HG03575 (cell line): ENCODE measurements at regions not wholly inside any gene's neighbourhood (a gene's known extent, or its start where the extent isn't known, plus 50 kb on each side); places are given as distances from the start of the nearest gene placed in this dataset.

Experiments used
- ATAC-seq: cut with Tn5 transposase; IDR thresholded peaks from one replicate; pipeline ENCODE4 v1.9.1; 2021; ENCODE audit not compliant: unreplicated experiment, insufficient number of reproducible peaks, low FRiP score; ENCODE audit errors: extremely low read depth

- no peak for ATAC-seq
Measured at GRCh38 chr13:33494596-33495204, 209.1 kb upstream of the STARD13 start.

- no peak for ATAC-seq
Measured at GRCh38 chr13:33496336-33496735, 210.8 kb upstream of the STARD13 start.

- ATAC-seq = no peak
Measured at GRCh38 chr13:33497146-33497845, 211.7 kb upstream of the STARD13 start.

- ATAC-seq = no peak
Measured at GRCh38 chr13:33508060-33508459, 222.5 kb upstream of the STARD13 start.

GRCh38 chr13:33509642-33510229 is 224.2 kb upstream of the STARD13 start:
- no peak for ATAC-seq

- no peak for ATAC-seq
Measured at GRCh38 chr13:33510350-33510970, 224.9 kb upstream of the STARD13 start.

GRCh38 chr13:33512880-33513554 is 227.5 kb upstream of the STARD13 start:
- no peak for ATAC-seq

GRCh38 chr13:33514362-33514761 is 228.8 kb upstream of the STARD13 start:
- no peak for ATAC-seq

GRCh38 chr13:33515146-33515545 is 229.6 kb upstream of the STARD13 start:
- ATAC-seq = no peak

- ATAC-seq = no peak
Measured at GRCh38 chr13:33518452-33518851, 232.9 kb upstream of the STARD13 start.

GRCh38 chr13:33519561-33520467 is 234.3 kb upstream of the STARD13 start:
- no peak for ATAC-seq

GRCh38 chr13:33520468-33520839 is 234.9 kb upstream of the STARD13 start:
- no peak for ATAC-seq

GRCh38 chr13:33524086-33524485 is 238.5 kb upstream of the STARD13 start:
- no peak for ATAC-seq

- no peak for ATAC-seq
Measured at GRCh38 chr13:33525763-33526162, 240.2 kb upstream of the STARD13 start.

- ATAC-seq = no peak
Measured at GRCh38 chr13:33526718-33527117, 241.2 kb upstream of the STARD13 start.

- no peak for ATAC-seq
Measured at GRCh38 chr13:33528896-33529295, 243.3 kb upstream of the STARD13 start.

- ATAC-seq = no peak
Measured at GRCh38 chr13:33531484-33531883, 245.9 kb upstream of the STARD13 start.

- ATAC-seq = no peak
Measured at GRCh38 chr13:33535061-33535460, 249.5 kb upstream of the STARD13 start.

- no peak for ATAC-seq
Measured at GRCh38 chr13:33536601-33537000, 251.0 kb upstream of the STARD13 start.
